Smooth muscle cell (in vitro differentiated cells): ENCODE measurements at regions not wholly inside any gene's neighbourhood (a gene's known extent, or its start where the extent isn't known, plus 50 kb on each side); places are given as distances from the start of the nearest gene placed in this dataset.

Source experiments
- DNase-seq: peaks from one replicate; lab custom pipeline; 2025; ENCODE audit not compliant: unreplicated experiment; lab: John Stamatoyannopoulos, UW
- H2AFZ ChIP-seq: fragments of 200-600 bp; sonication (generic); 2 replicates; pipeline ENCODE4 v1.6.0; 2016; ENCODE audit warnings: antibody characterized with exemption, low read depth, mild to moderate bottlenecking
- H3F3A ChIP-seq: fragments of 200-600 bp; sonication (generic); 2 replicates; pipeline ENCODE4 v1.6.0; 2017; ENCODE audit warnings: antibody characterized with exemption, low read depth
- H3K27ac ChIP-seq: fragments of 200-600 bp; sonication (generic); 2 replicates; pipeline ENCODE4 v1.5.1; 2016; ENCODE audit warnings: low read depth, mild to moderate bottlenecking
- H3K27me3 ChIP-seq: fragments of 200-600 bp; sonication (generic); 2 replicates; pipeline ENCODE4 v1.6.1; 2016; ENCODE audit warnings: low read depth, mild to moderate bottlenecking
- H3K36me3 ChIP-seq: fragments of 200-600 bp; sonication (generic); 2 replicates; pipeline ENCODE4 v1.5.1; 2016; ENCODE audit warnings: low read depth
- H3K4me1 ChIP-seq: fragments of 200-600 bp; sonication (generic); 2 replicates; pipeline ENCODE4 v1.5.1; 2016; ENCODE audit warnings: low read depth
- H3K4me2 ChIP-seq: fragments of 200-600 bp; sonication (generic); 2 replicates; pipeline ENCODE4 v1.6.0; 2016; ENCODE audit warnings: mild to moderate bottlenecking
- H3K4me3 ChIP-seq: fragments of 200-600 bp; sonication (generic); 2 replicates; pipeline ENCODE4 v1.5.1; 2016; ENCODE audit warnings: mild to moderate bottlenecking
- H3K79me2 ChIP-seq: fragments of 200-600 bp; sonication (generic); 2 replicates; pipeline ENCODE4 v1.6.0; 2016; ENCODE audit warnings: low read depth, mild to moderate bottlenecking
- H3K9ac ChIP-seq: fragments of 200-600 bp; sonication (generic); 2 replicates; pipeline ENCODE4 v1.6.0; 2016; ENCODE audit warnings: low read depth
- H3K9me3 ChIP-seq: fragments of 200-600 bp; sonication (generic); replicated peaks from 2 replicates; pipeline ENCODE4 v1.5.1; 2016; ENCODE audit warnings: low read depth
- H4K20me1 ChIP-seq: fragments of 200-600 bp; sonication (generic); 2 replicates; pipeline ENCODE4 v1.6.0; 2016; ENCODE audit warnings: low read depth
- WGBS: methylation state at CpG from one replicate; pipeline ENCODE4 v1.1.7; 2016; ENCODE audit warnings: low lambda C conversion rate; 5-methylcytosine and 5-hydroxymethylcytosine counted together
- TF ChIP-seq, protein P1 (sequence below): fragments of 200-600 bp; sonication (generic); IDR thresholded peaks from 2 replicates; pipeline ENCODE4 v1.5.1; 2017; ENCODE audit warnings: borderline replicate concordance, mild to moderate bottlenecking, antibody characterized with exemption; ENCODE audit not compliant: insufficient read depth, poor library complexity, severe bottlenecking

DNA sequence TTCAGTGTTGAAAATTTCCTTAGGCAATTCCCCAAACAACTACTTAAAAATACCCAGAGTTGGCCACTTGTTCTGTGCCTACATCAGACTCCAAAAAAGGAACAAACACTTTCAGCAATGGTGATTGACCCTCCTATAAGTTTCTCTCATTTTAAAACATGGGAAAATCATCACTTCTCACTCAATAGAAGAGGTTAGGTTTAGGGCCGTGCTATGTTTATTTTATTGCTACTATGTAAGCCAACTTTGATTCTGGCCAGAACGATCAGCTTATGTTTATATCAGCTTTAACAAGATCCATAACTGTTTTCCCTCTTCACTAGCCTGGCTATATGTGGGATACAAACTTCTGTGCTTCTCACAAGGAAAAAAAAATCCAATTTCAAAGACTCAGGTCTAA lies 133.1 kb downstream of the MTNR1A start:
- peaks cover 16% of the 10 kb centered on the region for H3K27me3 ChIP-seq
- TF ChIP-seq, protein P1, sequence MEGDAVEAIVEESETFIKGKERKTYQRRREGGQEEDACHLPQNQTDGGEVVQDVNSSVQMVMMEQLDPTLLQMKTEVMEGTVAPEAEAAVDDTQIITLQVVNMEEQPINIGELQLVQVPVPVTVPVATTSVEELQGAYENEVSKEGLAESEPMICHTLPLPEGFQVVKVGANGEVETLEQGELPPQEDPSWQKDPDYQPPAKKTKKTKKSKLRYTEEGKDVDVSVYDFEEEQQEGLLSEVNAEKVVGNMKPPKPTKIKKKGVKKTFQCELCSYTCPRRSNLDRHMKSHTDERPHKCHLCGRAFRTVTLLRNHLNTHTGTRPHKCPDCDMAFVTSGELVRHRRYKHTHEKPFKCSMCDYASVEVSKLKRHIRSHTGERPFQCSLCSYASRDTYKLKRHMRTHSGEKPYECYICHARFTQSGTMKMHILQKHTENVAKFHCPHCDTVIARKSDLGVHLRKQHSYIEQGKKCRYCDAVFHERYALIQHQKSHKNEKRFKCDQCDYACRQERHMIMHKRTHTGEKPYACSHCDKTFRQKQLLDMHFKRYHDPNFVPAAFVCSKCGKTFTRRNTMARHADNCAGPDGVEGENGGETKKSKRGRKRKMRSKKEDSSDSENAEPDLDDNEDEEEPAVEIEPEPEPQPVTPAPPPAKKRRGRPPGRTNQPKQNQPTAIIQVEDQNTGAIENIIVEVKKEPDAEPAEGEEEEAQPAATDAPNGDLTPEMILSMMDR, result no peak
- H3K4me3 ChIP-seq, result no peak overlapping the region
- 85% methylated on average over 2 of the region's 2 CpGs for WGBS
- H3K4me1 ChIP-seq, result no peaks in the 10 kb centered on the region
- H4K20me1 ChIP-seq, result no peaks in the 10 kb centered on the region
- no peak overlapping the region for H2AFZ ChIP-seq
- H3K9me3 ChIP-seq, result no peaks in the 10 kb centered on the region
- H3K79me2 ChIP-seq, result no peaks in the 10 kb centered on the region
- H3K4me2 ChIP-seq, result no peak overlapping the region
- H3K9ac ChIP-seq, result no peak overlapping the region
- no peaks in the 10 kb centered on the region for H3K36me3 ChIP-seq
- no peak for DNase-seq
- H3K27ac ChIP-seq, result no peak overlapping the region
- H3F3A ChIP-seq, result no peaks in the 10 kb centered on the region

DNA sequence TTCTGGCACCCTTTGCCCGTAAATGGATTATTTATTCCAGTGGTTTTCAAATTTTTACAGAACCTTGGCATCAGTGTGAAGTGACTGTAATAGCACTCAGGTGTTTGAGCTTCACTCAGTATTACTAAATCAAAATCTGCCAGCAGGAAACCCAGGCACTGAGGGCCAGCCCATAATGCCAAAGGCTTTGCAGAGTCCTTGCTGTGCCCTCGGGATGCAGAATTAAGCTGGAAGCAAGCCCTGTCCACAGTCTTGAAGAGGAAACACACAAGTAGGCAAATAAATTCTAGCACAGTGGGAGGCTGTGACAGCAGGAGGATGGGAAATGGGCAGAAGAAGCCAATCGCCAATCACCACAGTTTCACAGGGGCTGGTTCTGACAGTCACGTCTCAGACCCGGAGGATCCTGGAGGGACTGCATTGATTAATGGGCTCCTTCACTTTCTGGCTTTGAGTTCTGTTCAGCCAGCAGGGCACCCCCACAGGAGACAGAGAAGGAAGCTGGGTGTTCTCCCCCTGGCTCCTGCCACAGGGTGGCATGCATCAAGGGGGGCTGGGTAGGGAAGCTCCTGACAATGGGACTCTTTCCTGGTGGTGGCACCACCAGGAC lies 138.8 kb downstream of the MTNR1A start:
- H3K4me3 ChIP-seq, result no peak overlapping the region
- peaks cover 16% of the 10 kb centered on the region for H3K27me3 ChIP-seq

DNA sequence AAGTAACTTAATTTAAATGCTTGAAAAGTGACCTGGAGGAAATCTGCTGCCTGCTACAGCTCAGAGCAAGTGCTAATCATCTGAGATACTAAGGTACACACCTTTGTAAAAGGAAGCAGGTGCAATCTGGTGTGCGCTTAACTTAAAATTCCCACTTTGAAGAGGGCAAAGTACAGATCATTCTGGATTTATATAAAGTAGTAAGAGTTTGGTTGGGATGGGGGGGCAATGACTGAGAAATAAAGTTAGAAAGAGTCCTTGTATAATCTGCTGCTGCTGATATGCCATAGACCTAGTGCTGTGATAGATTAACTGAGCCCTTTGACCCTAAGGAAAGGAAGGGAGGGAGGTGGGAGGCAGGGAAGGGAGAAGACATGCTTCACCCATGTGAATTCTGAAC lies 141.0 kb downstream of the MTNR1A start:
- Histone ChIP-seq H3K4me2 (no peak overlapping the region), H3K79me2 (no peaks in the 10 kb centered on the region), H3K36me3 (no peaks in the 10 kb centered on the region), H3K4me3 (no peak overlapping the region), H3K27ac (no peak overlapping the region), H3K9ac (no peak overlapping the region), H3K4me1 (no peaks in the 10 kb centered on the region), H3F3A (no peaks in the 10 kb centered on the region), H3K27me3 (peaks cover 8% of the 10 kb centered on the region), H3K9me3 (no peaks in the 10 kb centered on the region), H2AFZ (no peak overlapping the region), H4K20me1 (no peaks in the 10 kb centered on the region)
- no peak for DNase-seq
- TF ChIP-seq, protein P1, result no peak
- WGBS, result 97% methylated on average over 1 of the region's 1 CpG

More for the DNA sequence above, 138.8 kb downstream of the MTNR1A start:
- DNase-seq, result no peak
- H3K4me1 ChIP-seq, result no peaks in the 10 kb centered on the region
- no peak overlapping the region for H2AFZ ChIP-seq
- H3K79me2 ChIP-seq, result no peaks in the 10 kb centered on the region
- H3K9me3 ChIP-seq, result no peaks in the 10 kb centered on the region
- no peak overlapping the region for H3K9ac ChIP-seq
- no peaks in the 10 kb centered on the region for H4K20me1 ChIP-seq
- TF ChIP-seq, protein P1, result no peak
- H3K36me3 ChIP-seq, result no peaks in the 10 kb centered on the region
- H3K27ac ChIP-seq, result no peak overlapping the region
- WGBS, result 91% methylated on average over 5 of the region's 5 CpGs
- no peak overlapping the region for H3K4me2 ChIP-seq
- H3F3A ChIP-seq, result no peaks in the 10 kb centered on the region

DNA sequence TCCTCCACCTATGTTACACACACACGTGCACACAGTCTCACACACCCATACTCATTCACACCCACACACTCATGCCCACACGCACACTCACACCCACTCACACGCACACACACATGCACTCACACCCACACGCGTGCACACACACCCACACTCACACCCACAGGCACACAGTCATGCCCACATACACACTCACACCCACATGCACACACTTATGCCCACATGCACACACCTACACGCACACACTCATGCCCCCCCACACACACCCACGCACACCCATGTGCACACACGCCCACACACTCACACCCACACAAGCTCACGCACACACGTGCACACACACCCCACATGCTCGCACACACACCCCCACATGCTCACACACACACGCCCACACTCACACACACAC lies 140.0 kb downstream of the F11 start:
- WGBS, result 78% methylated on average over 7 of the region's 12 CpGs
- no peaks in the 10 kb centered on the region for H3K36me3 ChIP-seq

More for the DNA sequence above, 140.0 kb downstream of the F11 start:
- no peak overlapping the region for H2AFZ ChIP-seq
- no peak overlapping the region for H3K27ac ChIP-seq
- no peak for DNase-seq
- no peaks in the 10 kb centered on the region for H3K4me1 ChIP-seq
- TF ChIP-seq, protein P1, result no peak
- no peak overlapping the region for H3K4me2 ChIP-seq
- no peak overlapping the region for H3K4me3 ChIP-seq
- no peaks in the 10 kb centered on the region for H3K9me3 ChIP-seq
- no peaks in the 10 kb centered on the region for H4K20me1 ChIP-seq
- H3K9ac ChIP-seq, result no peak overlapping the region
- no peaks in the 10 kb centered on the region for H3F3A ChIP-seq
- H3K27me3 ChIP-seq, result no peaks in the 10 kb centered on the region
- no peaks in the 10 kb centered on the region for H3K79me2 ChIP-seq
